GM18861 (cell line): ENCODE measurements at regions not wholly inside any gene's neighbourhood (a gene's known extent, or its start where the extent isn't known, plus 50 kb on each side); places are given as distances from the start of the nearest gene placed in this dataset.

Source experiments
- ATAC-seq: cut with Tn5 transposase; IDR thresholded peaks from one replicate; pipeline ENCODE4 v1.9.1; 2021; ENCODE audit not compliant: unreplicated experiment

DNA sequence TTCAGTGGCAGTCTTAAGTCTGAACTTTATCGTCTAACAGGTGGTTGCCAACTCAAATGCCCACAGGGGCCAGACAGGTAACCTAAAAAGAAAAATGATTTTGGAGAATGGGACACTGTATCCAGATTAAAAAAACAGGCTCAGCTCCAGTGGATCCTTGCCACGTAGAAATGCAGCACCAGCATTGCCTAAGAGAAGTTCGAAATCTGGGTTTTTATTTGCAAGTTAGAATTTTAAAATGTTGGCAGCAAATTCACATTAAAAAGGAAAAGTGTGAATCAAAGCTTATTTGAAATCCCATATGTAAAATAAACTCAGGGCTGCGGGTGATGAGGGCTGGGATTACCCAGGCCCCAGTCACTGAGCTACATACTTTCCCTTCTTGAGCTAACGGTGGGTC, 408.5 kb upstream of the SUCLG2 start:
- ATAC-seq: no peak

DNA sequence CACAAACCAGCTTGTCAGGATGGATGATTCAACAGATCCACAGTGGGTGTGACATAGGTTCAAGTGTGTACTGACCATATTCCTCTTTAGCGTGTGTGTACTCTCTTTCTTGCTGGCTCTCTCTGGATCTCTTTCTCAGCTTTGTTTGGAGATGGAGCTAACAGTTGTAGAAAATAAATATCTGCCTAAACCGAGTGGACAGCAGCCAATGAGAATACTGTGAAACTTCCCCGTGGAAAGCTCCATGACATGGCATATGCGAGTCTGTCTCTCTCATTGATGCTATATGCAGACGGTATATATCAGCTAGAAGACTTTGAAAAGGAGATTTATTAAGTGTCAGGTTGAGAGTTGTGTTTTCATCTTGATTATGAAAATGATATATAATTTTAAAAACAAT, 406.5 kb upstream of the SUCLG2 start:
- no peak for ATAC-seq

DNA sequence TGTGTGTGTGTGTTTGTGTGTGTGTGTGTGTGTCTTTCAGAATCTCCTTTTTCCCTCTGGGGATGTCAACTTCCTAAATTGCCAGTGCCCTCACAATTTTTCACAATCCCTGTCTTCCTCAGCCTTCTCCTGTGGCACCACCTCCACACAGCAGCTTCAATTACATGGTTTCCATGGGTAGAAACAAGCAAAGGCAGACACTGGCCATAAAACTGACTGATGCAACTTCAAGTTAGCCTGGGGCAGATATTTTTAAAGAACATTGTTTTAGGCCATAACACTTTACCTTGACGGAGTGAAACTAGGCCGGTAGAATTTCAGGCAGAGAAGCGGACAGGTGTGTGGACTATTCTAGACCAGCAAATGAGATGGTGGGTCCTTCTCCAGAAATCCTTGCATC, 405.8 kb upstream of the SUCLG2 start:
- no peak for ATAC-seq

DNA sequence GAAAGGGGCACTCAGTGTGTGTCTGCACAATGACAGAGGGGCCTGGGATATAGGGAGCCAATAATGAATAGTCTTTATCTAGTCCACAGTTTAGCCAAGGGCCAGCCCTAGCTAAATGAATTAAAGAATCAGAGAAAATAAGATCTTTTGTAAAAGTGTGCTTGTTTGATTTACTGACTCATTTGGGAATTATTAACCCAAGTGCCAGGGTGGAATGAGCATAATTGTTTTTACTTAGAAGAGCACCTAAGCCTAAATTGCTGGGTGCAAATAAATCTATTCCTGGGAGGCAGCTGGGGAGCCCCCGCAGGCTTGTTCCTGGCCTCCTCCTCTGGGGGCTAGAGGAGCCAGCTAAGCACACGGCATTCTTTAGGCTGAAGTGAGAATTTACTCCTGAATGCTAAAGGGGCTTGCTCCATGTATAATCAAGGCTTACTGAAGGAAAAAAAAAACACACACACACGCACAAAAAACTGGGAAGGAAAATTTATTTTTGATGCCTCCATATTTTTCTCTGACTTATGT, 405.3 kb upstream of the SUCLG2 start:
- no peak for ATAC-seq

DNA sequence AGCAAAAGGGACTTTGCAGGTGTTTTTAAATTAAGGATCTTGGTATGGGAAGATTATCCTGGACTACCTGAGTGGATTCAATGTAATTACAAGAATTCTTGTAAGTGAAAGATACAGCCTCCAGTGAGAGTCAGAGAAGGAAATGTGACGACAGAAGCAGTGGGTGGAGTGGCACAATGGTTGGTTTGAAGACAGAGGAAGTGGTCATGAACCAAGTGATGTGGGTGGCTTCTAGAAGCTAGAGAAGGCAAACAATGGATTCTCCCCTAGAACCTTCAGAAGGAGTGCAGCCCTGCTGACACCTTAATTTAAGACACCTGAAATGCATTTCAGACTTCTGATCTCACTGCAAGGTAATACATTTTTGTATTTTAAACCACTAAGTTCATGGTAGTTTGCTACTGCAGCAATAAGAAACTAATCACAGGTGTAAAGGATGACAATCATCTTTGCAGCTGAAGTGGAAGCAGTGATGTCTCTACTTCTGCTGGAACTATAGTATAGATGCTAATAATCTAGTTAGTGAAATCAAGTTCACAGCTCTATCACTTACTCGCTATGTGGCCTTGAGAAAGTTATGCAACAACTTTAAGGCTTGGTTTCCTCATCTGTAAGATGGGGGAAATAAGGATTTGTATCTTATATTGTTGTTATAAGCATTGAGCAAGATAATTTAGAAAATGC, 403.4 kb upstream of the SUCLG2 start:
- no peak for ATAC-seq

DNA sequence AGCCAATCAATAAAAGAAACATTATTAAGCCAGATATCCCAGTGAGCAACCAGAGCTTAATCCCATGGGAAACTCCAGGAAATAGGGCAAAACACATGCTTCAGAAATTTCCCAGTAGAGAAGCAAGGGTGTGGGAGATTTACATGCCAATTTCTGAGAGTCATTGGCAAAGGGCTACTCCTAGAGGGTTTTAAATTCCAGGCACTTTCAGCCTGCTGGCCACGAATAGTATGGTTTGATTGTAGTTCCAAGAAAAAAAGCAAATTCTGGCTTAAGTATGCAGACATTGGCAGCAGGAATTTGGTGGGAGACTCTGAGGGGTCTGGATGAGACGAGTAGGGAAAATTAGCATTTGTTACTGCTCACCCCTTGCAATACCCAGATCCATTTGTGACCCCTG, 402.1 kb upstream of the SUCLG2 start:
- no peak for ATAC-seq

DNA sequence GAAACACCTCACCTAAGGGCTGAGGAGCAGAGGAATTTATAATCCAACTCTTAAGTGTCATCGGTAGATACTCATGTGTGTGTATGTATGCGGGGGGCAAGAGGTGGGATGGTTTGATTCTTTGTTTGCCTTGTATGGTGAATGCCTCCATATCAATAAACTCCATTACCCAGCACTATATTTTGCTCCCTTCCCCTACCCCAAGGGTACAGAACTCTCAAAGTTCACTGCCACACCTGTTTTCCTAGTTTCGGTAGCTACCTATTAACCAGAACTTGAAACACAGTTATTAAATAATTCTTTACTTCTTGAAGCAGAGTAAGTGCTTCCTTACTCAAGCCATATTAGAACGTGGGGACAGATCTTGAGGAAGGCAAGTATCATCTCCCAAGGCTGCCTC, 400.8 kb upstream of the SUCLG2 start:
- no peak for ATAC-seq

DNA sequence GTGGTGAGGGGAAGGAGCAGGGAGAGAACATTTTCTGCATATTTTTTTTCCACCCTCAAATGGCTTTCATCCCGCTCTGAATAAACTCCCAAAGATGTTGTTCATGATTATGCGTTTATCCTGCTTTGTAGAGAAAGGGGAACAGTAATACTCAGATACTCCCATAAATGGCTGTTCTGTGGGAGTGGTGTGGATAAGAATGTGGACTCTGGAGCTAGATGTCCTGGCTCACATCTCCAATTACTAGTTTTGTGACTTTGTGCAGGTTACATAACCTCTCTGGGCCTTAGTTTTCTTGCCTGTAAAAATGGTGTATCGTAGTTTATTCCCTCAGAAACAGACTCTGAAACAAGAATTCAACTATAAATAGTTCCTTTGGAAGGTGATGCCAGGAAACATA, 395.4 kb upstream of the SUCLG2 start:
- ATAC-seq: no peak

DNA sequence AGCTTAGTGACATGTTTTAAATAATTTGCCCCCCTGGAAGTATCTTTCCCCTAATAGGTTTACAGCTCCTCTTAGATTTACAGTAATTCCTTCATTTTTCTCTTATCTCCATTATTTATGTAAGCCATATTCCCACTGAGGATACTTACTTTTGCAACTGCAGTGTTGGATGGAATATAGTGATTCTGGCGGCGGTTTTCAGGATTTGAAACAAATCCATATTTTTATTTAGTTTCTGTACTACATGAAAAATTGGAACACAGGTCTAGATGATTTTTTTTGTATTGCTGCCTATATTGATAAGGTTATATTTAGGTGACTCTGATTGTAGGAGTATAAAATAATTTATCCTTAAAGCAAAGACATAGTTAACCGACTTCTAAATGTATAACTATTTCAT, 391.6 kb upstream of the SUCLG2 start:
- ATAC-seq: no peak

DNA sequence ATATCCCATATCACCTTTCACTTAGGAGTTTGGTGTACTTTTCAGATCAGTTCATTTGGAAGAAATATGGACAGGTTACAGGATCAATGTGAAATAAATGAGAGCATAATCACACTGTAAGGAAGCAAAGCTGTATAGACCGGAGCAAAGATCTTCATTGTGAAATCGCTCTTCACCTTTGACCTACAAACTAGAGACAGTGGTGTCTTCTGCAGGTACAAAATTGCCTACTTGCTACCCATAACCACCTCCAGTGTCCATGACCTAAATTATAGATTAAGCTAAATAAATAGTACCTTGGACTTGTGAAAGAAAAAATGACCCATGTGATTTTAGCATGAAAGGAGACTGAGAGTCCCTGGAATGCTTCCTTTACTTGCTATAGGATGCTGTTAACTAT, 379.5 kb upstream of the SUCLG2 start:
- ATAC-seq: no peak

DNA sequence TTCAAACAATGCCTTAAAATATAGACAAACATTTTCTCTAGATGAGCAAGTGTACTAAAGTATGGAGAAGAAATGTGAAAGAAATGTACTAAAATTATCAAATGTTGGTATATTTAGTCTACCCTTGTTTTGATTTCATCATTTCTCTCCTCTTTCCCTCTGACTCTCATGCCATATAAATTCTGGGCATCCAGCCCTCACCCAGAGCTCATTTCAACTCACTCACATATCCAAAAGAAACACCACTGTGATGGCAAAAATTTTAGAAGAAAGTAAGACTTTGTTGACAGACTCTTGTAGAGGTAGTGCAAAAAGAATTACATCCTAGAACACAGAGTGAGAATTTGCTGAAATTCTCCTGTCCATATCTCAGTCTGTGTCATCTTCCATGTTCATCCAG, 377.8 kb upstream of the SUCLG2 start:
- no peak for ATAC-seq

DNA sequence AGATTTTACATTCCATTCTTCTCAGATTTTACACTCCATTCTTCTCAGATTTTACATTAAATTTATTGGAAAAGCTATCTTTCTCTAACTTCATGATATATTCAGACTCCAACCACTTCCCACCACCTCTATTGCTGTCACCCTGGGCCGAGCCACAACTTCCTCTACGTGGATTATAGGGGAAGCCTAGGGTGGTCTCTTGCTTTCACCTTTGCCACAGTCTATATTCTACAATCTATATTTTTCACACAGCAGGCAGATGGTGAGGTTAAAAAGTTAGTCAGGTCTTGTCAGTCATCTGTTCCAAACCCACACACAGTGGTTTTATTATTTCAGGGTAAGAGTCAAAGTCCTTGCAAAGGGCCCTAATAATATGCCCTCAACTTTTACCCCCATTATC, 370.8 kb upstream of the SUCLG2 start:
- ATAC-seq: no peak

DNA sequence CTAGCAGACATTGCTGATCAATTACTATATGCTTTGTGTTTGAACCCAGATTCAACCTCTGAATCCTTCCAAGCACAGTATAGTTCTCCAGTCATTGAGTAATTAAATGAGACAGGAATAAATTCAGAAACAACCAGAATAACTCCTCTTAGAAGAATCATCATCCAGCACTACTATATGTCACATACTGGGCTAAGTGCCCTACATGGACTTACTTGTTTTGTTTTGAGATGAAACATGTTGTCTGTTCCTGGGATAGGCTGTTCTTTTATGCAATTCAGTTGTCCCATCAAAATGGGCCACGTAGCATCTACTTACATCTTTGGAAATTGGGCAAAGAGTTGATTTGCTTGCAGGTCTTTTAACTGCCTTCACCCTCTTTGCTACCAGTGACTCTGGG, 365.5 kb upstream of the SUCLG2 start:
- ATAC-seq: no peak

DNA sequence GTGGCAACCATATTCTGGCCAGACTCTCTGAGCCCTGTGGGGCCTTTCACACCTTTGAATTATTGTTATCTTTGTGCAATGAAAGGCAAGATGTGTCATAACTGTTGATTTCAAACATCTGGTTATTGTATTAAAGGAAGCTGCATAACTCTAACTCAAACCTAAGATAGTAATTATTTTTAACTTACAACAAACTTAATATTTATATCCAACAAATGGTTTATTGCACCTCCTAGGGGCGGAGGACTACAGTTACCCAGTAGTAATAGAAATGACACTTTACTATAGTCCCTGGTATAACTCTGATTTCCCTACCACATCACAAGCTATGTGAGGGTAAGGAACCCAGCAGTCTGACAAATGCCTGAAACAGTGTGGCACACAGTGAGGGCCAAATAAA, 363.9 kb upstream of the SUCLG2 start:
- no peak for ATAC-seq

DNA sequence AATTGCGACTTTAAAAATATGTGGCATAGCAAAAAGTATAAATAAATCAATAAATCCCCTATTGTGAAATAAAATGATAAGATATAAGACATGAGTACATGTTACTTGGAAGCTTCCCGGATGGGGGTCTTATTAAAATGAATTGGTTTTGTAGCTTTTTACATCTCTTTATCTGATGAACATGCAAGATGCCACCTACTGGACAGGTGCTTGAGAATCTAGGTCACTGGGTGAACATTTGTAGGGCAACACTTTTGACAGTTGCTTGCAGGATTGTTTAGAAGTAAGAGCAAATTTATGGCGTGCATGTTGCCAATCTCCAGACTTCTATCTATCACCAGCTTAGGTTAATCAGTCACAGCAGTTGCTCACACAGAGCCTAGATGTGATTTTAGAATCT, 362.7 kb upstream of the SUCLG2 start:
- no peak for ATAC-seq

DNA sequence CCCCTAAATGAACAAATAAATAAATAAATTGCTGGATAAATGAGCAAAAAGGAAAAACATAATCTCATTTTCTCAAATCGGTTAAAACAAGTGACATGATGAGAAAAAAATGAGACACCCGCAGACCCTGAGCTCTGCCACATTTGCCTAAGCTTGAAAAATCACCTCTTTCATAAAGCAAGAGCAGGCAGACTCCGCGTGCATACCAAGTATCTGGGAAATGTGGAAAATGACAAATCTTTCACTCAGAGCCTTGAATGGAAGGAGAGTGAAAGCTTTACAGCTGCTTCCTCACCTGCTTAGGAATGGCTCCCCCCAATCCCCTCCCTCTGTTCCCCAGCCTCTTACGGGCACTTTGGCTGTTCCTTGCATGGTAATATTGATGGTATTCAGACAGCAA, 355.5 kb upstream of the SUCLG2 start:
- ATAC-seq: no peak

DNA sequence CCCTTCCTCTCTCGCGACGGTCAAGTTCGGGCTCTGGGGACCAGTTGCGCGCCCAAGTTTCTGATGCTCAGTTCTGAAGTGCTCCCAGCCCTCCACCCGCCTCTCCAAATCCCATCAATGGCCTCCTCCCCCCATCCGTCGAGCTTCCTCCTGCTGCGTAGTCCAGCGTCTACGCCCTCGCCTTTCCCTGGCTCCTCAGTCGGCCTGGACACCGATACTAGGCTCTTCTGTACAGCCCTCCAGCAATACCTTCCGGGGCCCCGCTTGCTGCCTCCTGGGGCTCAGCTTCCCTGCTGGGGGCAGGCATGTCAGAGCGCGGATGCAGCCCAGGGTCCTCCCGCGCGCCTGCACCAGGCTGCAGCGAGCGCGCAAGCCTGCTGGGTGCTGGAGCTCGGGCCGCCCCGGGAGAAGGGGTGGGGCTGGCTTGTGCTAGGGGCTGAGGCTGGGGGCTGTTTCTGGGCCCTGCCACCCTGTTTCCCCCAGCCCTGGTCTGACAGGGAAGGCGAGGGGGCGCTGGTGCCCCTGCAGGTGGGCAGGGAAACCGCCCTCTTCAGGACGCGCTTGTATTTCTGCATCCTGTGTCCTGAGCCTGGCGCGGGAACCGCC, 353.3 kb upstream of the SUCLG2 start:
- no peak for ATAC-seq

DNA sequence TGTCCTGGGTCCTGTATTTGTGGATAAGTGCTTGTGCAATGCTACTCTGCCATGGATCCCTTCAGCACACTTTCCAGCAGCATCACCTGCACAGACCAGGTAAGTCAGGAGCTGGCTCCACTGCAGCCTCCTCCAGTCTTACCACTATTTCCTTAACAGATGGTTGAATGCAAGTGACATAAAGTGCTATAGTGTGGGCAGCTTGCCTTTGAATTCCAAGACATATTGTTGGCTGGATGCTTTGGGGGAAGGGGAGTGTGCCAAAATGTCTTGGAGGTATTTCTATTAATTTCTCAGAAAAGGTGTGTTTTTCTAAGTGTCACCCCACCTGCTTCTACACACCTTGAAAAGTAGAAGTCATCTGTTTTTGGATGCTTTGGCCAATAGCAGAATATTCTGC, 352.2 kb upstream of the SUCLG2 start:
- no peak for ATAC-seq

DNA sequence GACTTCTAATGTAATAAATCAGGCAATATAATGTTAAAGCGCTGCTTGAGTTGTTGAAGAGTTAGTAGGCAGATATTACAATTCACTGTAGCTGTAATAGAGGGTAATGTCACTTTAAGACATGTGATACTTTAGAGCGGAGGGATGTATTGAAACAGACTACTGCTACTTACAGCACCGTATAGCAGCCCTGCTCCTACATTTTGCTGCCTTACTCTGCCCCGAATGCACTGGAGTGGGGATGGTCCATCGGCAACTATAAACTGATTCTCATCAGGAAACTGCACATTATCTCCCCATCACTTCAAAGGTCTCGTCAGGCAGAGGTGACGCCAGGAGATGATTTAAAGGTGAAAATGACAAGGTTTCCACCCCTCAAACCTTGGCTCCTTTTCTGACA, 349.7 kb upstream of the SUCLG2 start:
- ATAC-seq: no peak

DNA sequence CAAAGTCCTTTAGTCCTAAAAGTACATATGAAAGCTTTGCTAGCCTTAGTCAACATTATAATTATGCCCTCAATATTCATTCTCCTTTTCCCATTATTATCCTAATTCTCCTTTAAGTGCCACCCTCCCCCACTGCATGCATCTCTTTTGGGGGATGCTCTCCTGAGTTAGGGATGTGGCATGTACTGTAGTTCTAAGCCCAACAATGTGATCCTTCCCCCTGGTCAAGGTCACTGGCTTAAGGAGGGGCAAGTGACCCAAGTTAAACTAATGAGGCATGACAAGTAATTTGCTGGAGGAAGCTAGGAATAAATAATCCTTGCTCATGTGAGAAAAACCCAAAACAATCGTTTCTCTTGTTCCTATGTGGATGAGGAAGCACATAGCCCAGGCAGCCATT, 343.9 kb upstream of the SUCLG2 start:
- no peak for ATAC-seq

DNA sequence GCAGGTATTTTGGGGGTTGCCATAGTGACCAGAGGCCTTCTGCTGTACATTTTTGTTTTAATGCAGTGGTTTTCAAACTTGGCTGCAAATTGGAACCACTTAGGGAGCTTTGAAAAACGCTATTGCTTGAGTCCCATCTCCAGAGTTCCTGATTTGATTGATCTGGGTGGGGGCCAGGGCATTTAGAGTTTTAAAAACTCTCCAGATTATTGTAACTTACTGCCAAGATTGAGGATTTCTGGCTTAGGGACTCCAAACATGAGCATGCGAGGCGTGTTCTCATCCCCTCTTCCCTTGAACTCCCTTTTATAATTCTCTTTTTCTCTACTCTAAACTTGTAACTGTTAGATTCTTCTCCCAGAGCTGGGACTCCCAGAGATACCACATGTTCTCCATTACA, 340.8 kb upstream of the SUCLG2 start:
- ATAC-seq: no peak

DNA sequence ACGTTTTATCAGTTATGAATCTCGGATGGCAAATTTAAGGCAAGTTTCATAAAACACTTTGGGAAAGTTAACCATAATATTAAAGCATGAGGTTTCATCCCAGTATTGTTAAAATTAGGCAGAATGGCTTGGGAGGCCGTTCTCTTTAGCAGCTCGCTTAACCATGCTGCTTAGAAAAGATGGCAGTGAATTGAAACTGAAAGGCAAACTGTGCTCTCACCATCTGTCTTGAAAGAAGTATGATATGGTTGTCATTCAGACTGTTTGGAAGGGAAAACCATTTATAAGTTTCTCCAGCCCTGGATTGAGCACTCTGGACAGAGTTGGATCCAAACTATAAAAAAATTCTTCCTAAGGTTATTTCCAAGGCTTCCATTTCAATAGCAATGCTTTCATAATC, 332.3 kb upstream of the SUCLG2 start:
- ATAC-seq: no peak

DNA sequence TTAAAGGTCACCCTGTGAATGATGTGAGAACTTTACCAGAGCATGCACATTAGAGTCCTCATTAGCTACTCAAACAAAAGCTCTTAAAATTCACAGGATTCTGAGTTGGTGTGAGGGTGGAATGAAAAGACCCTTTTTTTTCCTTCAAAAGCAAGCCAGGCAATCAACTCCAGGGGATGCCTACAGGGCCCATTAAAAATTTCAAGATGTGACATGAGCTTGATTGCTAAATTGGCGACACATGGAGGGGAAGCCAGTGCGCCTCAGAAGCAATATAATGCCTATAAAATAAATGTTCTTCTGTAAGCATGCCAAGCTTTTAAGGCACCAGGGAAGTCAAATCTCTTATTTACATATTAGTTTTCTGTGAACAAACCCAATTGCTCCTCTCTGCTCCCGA, 328.8 kb upstream of the SUCLG2 start:
- ATAC-seq: no peak
